HEK293 (cell line): ENCODE measurements at regions not wholly inside any gene's neighbourhood (a gene's known extent, or its start where the extent isn't known, plus 50 kb on each side); places are given as distances from the start of the nearest gene placed in this dataset.

Source experiments
- CTCF ChIA-PET: fragments of 350-600 bp; formaldehyde crosslinking; extraction: SDS; loops from one replicate; lab custom pipeline; 2021; ENCODE audit warnings: antibody characterized with exemption; lab: Yijun Ruan, JAX
- POLR2A ChIA-PET: fragments of 300-600 bp; formaldehyde crosslinking; extraction: SDS; loops from one replicate; lab custom pipeline; 2020; ENCODE audit warnings: antibody characterized with exemption, inconsistent platforms; lab: Yijun Ruan, JAX
- H3K27ac ChIP-seq: fragments of 200-500 bp; sonication (Bioruptor generic); 2 replicates; pipeline ENCODE4 v1.5.1; 2014; ENCODE audit warnings: low read depth, low read length, control low read depth, inconsistent platforms; ENCODE audit errors: extremely low read depth
- H3K36me3 ChIP-seq, 2 experiments: fragments of 200-500 bp in 1 of 2; sonication (Bioruptor generic) in 1 of 2; 1 replicate in 1 of 2; 2 replicates in 1 of 2; pipeline ENCODE4 v1.5.1; 2014 to 2017; ENCODE audit warnings: inconsistent platforms in 2 of 2, low read length in 2 of 2; ENCODE audit not compliant: control insufficient read depth in 2 of 2, insufficient read depth in 1 of 2
- H3K4me1 ChIP-seq: fragments of 200-500 bp; sonication (Bioruptor generic); 2 replicates; pipeline ENCODE4 v1.5.1; 2014; ENCODE audit warnings: mild to moderate bottlenecking, low read length, inconsistent platforms; ENCODE audit not compliant: control insufficient read depth, insufficient read depth
- H3K4me3 ChIP-seq: 2 replicates; pipeline ENCODE4 v1.5.1; 2011; ENCODE audit warnings: low read depth, mild to moderate bottlenecking, control low read depth, low read length, moderate library complexity
- H3K9me3 ChIP-seq: fragments of 200-500 bp; sonication (Bioruptor generic); 2 replicates; pipeline ENCODE4 v1.5.1; 2014; ENCODE audit warnings: low read depth, low read length, inconsistent platforms; ENCODE audit not compliant: control insufficient read depth, insufficient read depth
- BCL11A ChIP-seq: fragments of 450-650 bp; formaldehyde crosslinking; IDR thresholded peaks from 2 replicates; pipeline ENCODE4 v1.5.1; 2016; ENCODE audit warnings: low read depth, missing biosample characterization, missing genetic modification characterization
- EGR2 ChIP-seq: fragments of 450-650 bp; formaldehyde crosslinking; IDR thresholded peaks from 2 replicates; pipeline ENCODE4 v1.5.1; 2016; ENCODE audit warnings: low read depth, missing biosample characterization, missing genetic modification characterization
- MZF1 ChIP-seq: fragments of 450-650 bp; formaldehyde crosslinking; IDR thresholded peaks from 2 replicates; pipeline ENCODE4 v1.5.1; 2017; ENCODE audit warnings: missing biosample characterization, missing genetic modification characterization, borderline replicate concordance
- REPIN1 ChIP-seq: fragments of 450-650 bp; formaldehyde crosslinking; IDR thresholded peaks from 2 replicates; pipeline ENCODE4 v1.5.1; 2017; ENCODE audit warnings: missing biosample characterization, missing genetic modification characterization, low read depth
- SETDB1 ChIP-seq: IDR thresholded peaks from one replicate; pipeline ENCODE4 v1.6.1; 2017; ENCODE audit warnings: mild to moderate bottlenecking, low read length, moderate library complexity, mixed read lengths; ENCODE audit not compliant: insufficient read length
- YY1 ChIP-seq: fragments of 450-650 bp; formaldehyde crosslinking; IDR thresholded peaks from 2 replicates; pipeline ENCODE4 v1.5.1; 2018; ENCODE audit warnings: missing biosample characterization, missing genetic modification characterization
- ZBTB1 ChIP-seq: fragments of 450-650 bp; formaldehyde crosslinking; IDR thresholded peaks from 2 replicates; pipeline ENCODE4 v1.5.1; 2016; ENCODE audit warnings: missing biosample characterization, missing genetic modification characterization
- ZBTB21 ChIP-seq: fragments of 450-650 bp; formaldehyde crosslinking; IDR thresholded peaks from 2 replicates; pipeline ENCODE4 v1.5.1; 2017; ENCODE audit warnings: missing biosample characterization, missing genetic modification characterization
- ZEB2 ChIP-seq: fragments of 450-650 bp; formaldehyde crosslinking; IDR thresholded peaks from 2 replicates; pipeline ENCODE4 v1.5.1; 2016; ENCODE audit warnings: missing biosample characterization, missing genetic modification characterization
- ZFHX2 ChIP-seq: fragments of 450-650 bp; formaldehyde crosslinking; conservative IDR thresholded peaks from 2 replicates; pipeline ENCODE4 v1.5.1; 2016; ENCODE audit warnings: missing biosample characterization, missing genetic modification characterization
- ZNF335 ChIP-seq: fragments of 450-650 bp; formaldehyde crosslinking; conservative IDR thresholded peaks from 2 replicates; pipeline ENCODE4 v1.5.1; 2016; ENCODE audit warnings: missing biosample characterization, missing genetic modification characterization
- ZNF501 ChIP-seq: fragments of 450-650 bp; formaldehyde crosslinking; IDR thresholded peaks from 2 replicates; pipeline ENCODE4 v1.5.1; 2016; ENCODE audit warnings: missing biosample characterization, missing genetic modification characterization
- ZNF548 ChIP-seq: fragments of 450-650 bp; formaldehyde crosslinking; IDR thresholded peaks from 2 replicates; pipeline ENCODE4 v1.5.1; 2016; ENCODE audit warnings: missing biosample characterization, missing genetic modification characterization
- ZNF670 ChIP-seq: fragments of 450-650 bp; formaldehyde crosslinking; IDR thresholded peaks from 2 replicates; pipeline ENCODE4 v1.5.1; 2016; ENCODE audit warnings: missing biosample characterization, missing genetic modification characterization, low read depth
- ZNF776 ChIP-seq: fragments of 450-650 bp; formaldehyde crosslinking; IDR thresholded peaks from 2 replicates; pipeline ENCODE4 v1.5.0; 2017; ENCODE audit warnings: missing biosample characterization, missing genetic modification characterization, borderline replicate concordance
- TF ChIP-seq, protein P1 (sequence below): fragments of 450-650 bp; formaldehyde crosslinking; conservative IDR thresholded peaks from 2 replicates; pipeline ENCODE4 v1.5.1; 2016; ENCODE audit warnings: low read depth, missing biosample characterization, missing genetic modification characterization
- TF ChIP-seq, protein P2 (sequence below): fragments of 450-650 bp; formaldehyde crosslinking; IDR thresholded peaks from 2 replicates; pipeline ENCODE4 v1.5.1; 2016; ENCODE audit warnings: missing biosample characterization, missing genetic modification characterization
- TF ChIP-seq, protein P3 (sequence below): fragments of 450-650 bp; formaldehyde crosslinking; IDR thresholded peaks from 2 replicates; pipeline ENCODE4 v1.5.1; 2017; ENCODE audit warnings: missing biosample characterization, mild to moderate bottlenecking, missing genetic modification characterization, moderate library complexity
- TF ChIP-seq, protein P4 (sequence below): fragments of 450-650 bp; formaldehyde crosslinking; IDR thresholded peaks from 2 replicates; pipeline ENCODE4 v1.5.1; 2016; ENCODE audit warnings: missing biosample characterization, missing genetic modification characterization

DNA sequence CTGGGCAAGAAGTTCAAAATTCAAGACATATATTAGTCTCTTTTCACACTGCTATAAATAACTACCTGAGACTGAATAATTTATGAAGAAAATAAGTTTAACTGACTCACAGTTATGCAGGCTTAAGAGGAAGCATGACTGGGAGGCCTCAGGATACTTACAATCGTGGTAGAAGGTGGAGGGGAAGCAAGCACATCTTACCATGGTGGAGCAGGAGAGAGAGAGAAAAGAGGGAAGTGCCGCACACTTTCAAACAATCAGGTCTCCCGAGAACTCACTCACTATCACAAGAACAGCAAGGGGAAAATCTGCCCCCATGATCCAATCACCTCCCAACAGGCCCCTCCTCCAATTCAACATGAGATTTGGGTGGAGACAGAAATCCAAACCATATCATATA, 273.3 kb upstream of the RASGEF1B start:
- CTCF ChIA-PET = no interaction called here
- Histone ChIP-seq H3K27ac (no peak overlapping the region), H3K4me1 (no peaks in the 10 kb centered on the region), H3K9me3 (no peaks in the 10 kb centered on the region), H3K4me3 (no peak overlapping the region), H3K36me3 (no peaks in the 10 kb centered on the region)
- no peak for TF ChIP-seq EGR2 (tag by site-specific recombination)
- no peak for TF ChIP-seq ZNF776 (tag by site-specific recombination)
- TF ChIP-seq ZNF548 (tag by site-specific recombination) = no peak
- no peak for TF ChIP-seq REPIN1 (tag by site-specific recombination)
- no peak for TF ChIP-seq ZNF501
- no peak for TF ChIP-seq ZBTB1 (tag by site-specific recombination)
- TF ChIP-seq, protein P1, sequence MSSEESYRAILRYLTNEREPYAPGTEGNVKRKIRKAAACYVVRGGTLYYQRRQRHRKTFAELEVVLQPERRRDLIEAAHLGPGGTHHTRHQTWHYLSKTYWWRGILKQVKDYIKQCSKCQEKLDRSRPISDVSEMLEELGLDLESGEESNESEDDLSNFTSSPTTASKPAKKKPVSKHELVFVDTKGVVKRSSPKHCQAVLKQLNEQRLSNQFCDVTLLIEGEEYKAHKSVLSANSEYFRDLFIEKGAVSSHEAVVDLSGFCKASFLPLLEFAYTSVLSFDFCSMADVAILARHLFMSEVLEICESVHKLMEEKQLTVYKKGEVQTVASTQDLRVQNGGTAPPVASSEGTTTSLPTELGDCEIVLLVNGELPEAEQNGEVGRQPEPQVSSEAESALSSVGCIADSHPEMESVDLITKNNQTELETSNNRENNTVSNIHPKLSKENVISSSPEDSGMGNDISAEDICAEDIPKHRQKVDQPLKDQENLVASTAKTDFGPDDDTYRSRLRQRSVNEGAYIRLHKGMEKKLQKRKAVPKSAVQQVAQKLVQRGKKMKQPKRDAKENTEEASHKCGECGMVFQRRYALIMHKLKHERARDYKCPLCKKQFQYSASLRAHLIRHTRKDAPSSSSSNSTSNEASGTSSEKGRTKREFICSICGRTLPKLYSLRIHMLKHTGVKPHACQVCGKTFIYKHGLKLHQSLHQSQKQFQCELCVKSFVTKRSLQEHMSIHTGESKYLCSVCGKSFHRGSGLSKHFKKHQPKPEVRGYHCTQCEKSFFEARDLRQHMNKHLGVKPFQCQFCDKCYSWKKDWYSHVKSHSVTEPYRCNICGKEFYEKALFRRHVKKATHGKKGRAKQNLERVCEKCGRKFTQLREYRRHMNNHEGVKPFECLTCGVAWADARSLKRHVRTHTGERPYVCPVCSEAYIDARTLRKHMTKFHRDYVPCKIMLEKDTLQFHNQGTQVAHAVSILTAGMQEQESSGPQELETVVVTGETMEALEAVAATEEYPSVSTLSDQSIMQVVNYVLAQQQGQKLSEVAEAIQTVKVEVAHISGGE (tag by site-specific recombination) = no peak
- TF ChIP-seq, protein P2, sequence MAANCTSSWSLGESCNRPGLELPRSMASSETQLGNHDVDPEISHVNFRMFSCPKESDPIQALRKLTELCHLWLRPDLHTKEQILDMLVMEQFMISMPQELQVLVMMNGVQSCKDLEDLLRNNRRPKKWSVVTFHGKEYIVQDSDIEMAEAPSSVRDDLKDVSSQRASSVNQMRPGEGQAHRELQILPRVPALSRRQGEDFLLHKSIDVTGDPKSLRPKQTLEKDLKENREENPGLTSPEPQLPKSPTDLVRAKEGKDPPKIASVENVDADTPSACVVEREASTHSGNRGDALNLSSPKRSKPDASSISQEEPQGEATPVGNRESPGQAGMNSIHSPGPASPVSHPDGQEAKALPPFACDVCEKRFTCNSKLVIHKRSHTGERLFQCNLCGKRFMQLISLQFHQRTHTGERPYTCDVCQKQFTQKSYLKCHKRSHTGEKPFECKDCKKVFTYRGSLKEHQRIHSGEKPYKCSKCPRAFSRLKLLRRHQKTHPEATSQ (tag by site-specific recombination) = no peak
- TF ChIP-seq, all 188 proteins: peak for 0
- POLR2A ChIA-PET = no interaction called here

DNA sequence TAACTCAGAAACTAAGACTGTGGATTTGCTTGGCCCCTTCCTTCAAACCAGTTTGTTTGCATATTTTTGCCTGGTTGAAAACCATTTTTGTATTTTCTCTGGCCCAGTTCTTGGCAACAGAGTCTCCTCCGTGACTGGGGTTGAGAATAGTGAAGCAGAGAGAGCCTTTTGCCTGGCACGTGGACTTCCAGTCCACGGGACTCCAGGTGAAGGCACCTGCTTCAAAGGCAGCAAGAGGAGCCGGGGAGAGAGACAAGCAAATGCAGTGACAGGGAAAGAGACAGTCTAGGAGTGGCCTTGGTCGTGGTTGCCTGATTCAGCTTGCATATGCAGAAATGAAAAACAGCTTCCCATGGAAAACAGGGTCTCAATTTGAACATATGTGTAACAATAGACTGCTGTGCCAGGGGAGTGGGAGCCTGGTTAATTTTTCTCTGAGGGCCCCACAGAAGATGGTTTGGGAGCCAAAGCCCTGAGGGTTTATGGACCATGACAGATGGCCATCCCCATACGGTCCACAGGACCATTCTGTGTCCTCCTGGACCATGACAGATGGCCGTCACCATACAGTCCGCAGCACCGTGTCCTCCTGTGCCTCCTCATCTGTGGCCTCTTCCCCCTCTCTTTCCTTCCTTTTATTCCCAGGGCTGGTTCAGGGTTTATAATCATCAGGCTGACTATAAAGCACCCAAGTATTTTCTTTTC, 272.2 kb upstream of the RASGEF1B start:
- no peak overlapping the region for H3K27ac ChIP-seq
- H3K4me1 ChIP-seq = no peaks in the 10 kb centered on the region
- POLR2A ChIA-PET = no interaction called here
- H3K9me3 ChIP-seq = no peaks in the 10 kb centered on the region
- H3K36me3 ChIP-seq = no peaks in the 10 kb centered on the region
- CTCF ChIA-PET = no interaction called here
- H3K4me3 ChIP-seq = no peak overlapping the region
- TF ChIP-seq ZNF335 (tag by site-specific recombination) (no peak), BCL11A (tag by site-specific recombination) (no peak), MZF1 (tag by site-specific recombination) (no peak), ZEB2 (tag by site-specific recombination) (no peak), SETDB1 (no peak), ZNF670 (tag by site-specific recombination) (no peak)

DNA sequence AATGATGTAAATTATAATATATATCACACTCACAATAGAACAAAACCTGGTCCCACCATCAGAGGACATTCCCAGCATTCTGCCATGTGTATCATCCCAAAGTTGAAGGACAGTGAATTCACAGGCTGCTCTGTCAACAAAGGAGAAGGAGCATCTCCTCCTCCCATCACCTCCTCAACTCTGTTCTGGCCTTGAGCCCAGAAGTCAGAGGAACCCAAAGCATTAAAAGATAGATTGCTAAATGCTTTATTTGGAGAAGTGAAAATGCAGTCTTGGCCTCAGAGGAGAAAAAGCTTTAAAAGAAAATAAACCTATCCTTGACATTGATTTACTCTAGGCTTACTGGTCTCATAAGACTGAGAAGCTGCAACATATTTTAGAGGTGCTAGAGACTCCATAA, 268.8 kb upstream of the RASGEF1B start:
- Histone ChIP-seq H3K4me3 (no peak overlapping the region), H3K36me3 (no peaks in the 10 kb centered on the region), H3K4me1 (no peaks in the 10 kb centered on the region), H3K27ac (no peak overlapping the region), H3K9me3 (no peaks in the 10 kb centered on the region)
- POLR2A ChIA-PET = no interaction called here
- TF ChIP-seq ZBTB21 (tag by site-specific recombination) (no peak), YY1 (no peak), ZFHX2 (tag by site-specific recombination) (no peak)
- TF ChIP-seq, protein P3, sequence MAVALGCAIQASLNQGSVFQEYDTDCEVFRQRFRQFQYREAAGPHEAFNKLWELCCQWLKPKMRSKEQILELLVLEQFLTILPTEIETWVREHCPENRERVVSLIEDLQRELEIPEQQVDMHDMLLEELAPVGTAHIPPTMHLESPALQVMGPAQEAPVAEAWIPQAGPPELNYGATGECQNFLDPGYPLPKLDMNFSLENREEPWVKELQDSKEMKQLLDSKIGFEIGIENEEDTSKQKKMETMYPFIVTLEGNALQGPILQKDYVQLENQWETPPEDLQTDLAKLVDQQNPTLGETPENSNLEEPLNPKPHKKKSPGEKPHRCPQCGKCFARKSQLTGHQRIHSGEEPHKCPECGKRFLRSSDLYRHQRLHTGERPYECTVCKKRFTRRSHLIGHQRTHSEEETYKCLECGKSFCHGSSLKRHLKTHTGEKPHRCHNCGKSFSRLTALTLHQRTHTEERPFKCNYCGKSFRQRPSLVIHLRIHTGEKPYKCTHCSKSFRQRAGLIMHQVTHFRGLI (tag by site-specific recombination) = no peak
- TF ChIP-seq, protein P4, sequence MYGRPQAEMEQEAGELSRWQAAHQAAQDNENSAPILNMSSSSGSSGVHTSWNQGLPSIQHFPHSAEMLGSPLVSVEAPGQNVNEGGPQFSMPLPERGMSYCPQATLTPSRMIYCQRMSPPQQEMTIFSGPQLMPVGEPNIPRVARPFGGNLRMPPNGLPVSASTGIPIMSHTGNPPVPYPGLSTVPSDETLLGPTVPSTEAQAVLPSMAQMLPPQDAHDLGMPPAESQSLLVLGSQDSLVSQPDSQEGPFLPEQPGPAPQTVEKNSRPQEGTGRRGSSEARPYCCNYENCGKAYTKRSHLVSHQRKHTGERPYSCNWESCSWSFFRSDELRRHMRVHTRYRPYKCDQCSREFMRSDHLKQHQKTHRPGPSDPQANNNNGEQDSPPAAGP (tag by site-specific recombination) = no peak
- CTCF ChIA-PET = no interaction called here
